GM18873 (cell line): ENCODE measurements at regions not wholly inside any gene's neighbourhood (a gene's known extent, or its start where the extent isn't known, plus 50 kb on each side); places are given as distances from the start of the nearest gene placed in this dataset.

ENCODE experiments used
- ATAC-seq: cut with Tn5 transposase; IDR thresholded peaks from one replicate; pipeline ENCODE4 v1.9.1; 2021; ENCODE audit warnings: mild to moderate bottlenecking, moderate library complexity, moderate number of reproducible peaks; ENCODE audit not compliant: unreplicated experiment, low FRiP score

DNA sequence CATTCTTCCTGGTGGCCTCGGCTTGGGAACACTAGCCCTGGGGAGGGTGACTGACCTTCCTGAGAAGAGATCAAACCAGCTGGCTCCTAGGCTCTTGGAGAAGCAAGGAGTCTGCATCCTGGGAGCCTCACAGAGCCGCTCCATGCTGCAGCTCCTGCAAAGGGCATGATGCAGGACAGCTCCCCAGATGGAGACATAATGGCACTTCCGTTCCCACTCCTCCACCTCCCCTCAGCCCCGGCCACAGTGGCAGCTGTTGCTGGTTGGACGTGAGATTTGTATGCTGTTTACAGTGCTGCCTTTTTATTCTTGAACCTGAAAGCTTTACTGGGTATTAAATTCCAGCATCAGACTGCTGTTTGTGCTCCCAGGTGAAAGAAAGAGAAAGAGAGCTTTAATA, 83.7 kb upstream of the CTTNBP2NL start:
- ATAC-seq: no peak

DNA sequence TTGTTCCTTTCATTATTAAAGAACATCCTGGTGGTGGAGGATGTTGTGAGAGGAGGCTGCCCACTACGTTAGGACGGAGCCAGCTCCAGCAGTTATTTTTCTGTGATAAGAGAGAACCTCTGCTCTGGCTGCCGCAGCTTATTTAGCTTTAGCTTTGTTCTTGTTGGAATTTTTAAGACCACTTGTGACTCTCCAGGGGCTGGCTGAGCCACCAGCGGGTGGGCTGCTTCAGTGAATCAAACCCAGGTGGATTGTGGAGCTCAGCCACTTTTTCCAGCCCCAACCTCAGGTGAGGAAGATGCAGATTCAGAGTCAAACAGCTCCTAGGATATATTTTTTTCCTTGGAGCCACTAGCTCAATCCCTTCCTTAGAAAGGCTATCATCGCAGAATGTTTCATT, 83.1 kb upstream of the CTTNBP2NL start:
- no peak for ATAC-seq

GRCh38 chr1:112316254-112316913, 79.6 kb upstream of the CTTNBP2NL start:
- no peak for ATAC-seq

- no peak for ATAC-seq
These were observed 78.9 kb upstream of the CTTNBP2NL start for GRCh38 chr1:112317140-112317539.

- ATAC-seq: no peak
These were observed 78.4 kb upstream of the CTTNBP2NL start for GRCh38 chr1:112317611-112318062.

- no peak for ATAC-seq
These were observed 77.8 kb upstream of the CTTNBP2NL start for GRCh38 chr1:112318263-112318662.

DNA sequence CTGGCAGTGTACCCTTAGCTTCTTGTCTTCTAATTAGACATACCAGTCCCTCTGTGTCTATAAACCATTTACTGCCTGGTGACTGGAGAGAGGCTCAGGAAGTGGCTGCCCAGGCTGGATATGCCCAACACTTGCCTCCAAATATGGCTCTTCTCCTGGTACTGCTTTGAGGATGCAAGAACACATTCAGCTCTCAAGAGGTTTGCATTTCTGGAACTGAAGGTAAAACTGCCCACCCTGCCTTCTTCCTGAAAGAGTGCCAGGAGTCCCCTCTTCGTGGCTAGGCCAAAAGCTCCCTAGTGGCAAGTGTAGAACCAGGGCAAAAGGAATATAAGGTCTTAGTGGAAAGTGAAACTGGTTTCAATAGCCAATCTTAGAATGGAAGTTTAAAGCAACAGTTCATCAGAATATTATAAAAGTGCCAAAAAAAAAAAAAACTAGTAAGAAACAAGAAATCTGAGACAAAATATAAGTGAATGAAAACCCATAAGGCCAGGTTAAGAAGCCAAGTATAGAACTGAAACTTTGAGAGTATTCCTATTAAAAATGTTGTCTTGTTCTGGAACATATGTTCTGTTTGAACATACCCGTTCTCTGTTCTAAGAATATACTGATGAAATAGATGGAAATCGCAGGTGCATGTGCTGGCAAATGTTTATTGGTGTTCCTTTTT, 77.2 kb upstream of the CTTNBP2NL start:
- ATAC-seq: no peak

GRCh38 chr1:112319371-112320040, 76.5 kb upstream of the CTTNBP2NL start:
- no peak for ATAC-seq

DNA sequence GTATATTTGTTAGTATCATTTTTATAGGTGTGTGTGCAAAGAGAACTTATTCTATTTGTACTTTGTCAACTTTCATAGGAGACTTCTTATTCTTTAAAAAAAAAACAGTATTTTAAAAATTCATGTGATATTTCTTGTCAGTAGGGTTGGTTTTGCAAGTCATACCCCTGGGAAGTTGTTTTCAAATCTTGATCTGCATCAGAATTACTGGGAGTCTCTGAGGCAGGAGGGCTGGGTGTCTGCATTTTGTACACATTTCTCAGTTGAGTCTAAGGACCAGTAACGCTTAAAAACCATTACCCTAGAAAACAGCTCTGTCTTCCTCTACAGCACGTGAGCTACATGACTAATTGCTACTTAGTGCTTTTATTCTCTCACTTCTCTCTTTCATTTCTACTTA, 76.0 kb upstream of the CTTNBP2NL start:
- no peak for ATAC-seq

DNA sequence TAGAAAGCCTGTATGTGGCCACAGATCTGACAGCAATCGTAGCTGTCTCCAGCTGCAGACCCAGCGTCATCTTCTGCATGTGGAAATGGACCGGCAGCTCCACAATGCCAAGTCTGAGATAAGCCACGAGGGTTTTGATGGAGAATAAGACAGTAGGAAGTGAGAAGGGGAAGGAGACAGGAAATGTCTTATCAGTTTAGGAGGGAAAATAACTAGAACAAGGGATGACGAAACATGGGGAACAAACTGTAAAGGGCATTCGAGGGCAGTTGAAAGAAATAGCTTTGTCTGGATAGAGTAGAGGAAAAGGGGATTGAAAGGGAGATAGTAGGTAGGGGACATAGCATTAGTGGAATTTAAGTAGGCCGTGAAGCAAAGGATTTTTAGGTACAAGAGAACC, 74.0 kb upstream of the CTTNBP2NL start:
- no peak for ATAC-seq

DNA sequence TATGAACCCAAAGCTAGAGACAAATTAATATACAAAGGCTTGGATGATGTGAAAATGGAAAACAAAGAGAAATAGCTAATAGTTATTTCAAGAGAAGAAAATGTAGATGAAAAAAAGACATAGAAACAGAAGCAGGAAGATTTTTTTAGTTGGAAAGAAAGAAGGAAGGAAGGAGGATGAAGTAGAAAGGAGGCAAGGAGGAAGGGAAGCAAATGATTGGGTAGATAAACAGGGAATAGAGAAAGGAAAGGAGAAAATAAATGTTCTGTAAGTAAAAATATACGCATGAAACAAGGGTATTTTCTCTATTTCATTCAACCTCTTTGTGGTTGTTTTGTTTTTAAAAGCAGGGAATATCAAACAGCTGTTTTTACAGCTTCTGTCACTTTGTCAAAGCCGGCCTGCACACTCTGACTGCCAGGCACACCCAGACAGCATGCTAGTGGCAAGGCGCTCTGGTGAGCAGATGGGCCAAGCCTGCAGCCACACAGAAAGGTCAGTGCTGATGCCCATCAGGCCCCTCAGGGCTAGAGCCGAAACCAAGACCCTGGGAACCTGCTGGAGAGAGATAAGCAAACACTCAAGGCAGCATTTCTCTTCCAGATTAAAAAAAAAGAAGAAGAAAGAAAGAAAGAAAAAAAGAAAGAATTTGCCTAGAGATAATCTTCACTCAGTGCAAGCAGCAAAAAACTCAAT, 72.9 kb upstream of the CTTNBP2NL start:
- no peak for ATAC-seq

DNA sequence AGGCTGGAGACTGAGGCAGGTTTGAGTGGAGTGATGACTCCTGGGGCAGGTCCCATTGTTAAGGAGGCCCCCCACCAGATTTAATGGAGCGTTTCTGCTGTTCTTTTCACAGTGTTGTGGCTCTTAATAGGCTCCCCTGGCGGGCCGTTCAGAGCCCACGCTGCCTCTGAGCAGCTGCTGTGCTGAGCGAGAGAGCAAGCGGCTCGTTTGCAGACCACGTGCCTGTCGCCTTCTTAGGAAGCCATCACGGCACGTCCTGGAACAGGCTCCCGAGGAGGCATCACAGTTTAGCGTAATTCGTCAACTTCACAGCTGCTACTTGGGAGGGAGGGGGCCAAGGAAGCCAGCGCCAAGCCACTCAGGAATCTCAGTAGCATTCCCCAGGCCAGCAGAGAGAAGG, 70.5 kb upstream of the CTTNBP2NL start:
- ATAC-seq: no peak

DNA sequence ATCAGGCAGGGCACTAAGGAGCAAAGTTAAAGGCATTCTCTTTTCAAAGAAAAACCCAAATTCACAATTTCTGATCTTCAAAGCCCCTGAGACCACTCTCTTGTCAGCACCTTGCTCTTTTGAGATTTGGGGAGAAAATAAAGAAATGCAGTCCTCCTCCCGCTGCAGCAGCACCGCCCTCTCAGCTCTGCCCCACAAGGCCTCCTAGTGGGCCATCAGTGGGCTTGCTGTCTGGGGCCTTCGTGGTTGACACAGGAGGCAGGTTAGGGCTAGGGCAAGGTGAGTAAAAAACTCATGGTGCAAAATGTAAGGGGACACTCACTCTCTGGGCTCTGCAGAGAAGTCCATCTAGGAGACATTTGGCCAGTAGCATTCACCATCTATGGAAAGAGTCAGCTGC, 67.4 kb upstream of the CTTNBP2NL start:
- no peak for ATAC-seq

- no peak for ATAC-seq
These were observed 63.6 kb upstream of the CTTNBP2NL start for GRCh38 chr1:112332176-112333150.

DNA sequence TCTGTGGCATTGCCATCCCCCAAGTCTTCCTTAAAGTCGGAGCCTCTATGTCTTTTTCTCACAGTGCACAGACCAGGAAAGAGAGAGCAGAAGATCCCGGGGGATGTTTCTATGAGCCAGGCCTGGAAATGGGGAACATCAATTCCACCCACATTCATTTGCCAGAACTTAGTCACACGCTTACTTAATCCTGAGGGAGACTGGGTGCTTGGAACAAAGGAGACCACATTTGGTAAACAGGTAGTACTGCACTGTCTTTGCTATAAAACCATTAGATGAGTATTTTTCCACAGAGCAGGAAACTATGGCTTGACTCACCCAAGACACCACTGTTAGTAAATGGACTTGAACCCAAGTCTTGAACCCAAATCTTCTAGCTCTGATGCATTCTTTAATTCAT, 60.7 kb upstream of the CTTNBP2NL start:
- ATAC-seq: no peak

GRCh38 chr1:112337028-112337531, 58.9 kb upstream of the CTTNBP2NL start:
- ATAC-seq: no peak

DNA sequence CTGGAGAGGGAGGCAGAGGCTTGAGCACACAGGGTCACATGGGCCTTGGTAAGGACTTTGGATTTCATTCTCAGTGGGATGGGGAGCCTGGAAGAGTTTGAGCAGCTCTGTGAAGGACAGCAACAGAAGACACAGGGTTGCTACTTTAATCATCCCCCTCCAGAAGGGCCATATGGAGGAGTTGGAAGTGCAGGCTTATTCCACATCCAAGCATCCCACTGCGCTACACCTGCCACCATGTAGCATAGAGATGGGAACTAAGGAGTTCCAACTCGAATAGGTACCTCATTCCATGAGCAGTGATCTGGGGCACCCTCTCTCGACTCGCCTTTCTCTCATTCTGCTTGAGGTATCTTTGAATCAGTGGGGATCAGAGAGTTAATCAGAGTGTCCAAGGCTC, 54.0 kb upstream of the CTTNBP2NL start:
- no peak for ATAC-seq

- ATAC-seq: no peak
These were observed 53.5 kb upstream of the CTTNBP2NL start for GRCh38 chr1:112342558-112342957.

DNA sequence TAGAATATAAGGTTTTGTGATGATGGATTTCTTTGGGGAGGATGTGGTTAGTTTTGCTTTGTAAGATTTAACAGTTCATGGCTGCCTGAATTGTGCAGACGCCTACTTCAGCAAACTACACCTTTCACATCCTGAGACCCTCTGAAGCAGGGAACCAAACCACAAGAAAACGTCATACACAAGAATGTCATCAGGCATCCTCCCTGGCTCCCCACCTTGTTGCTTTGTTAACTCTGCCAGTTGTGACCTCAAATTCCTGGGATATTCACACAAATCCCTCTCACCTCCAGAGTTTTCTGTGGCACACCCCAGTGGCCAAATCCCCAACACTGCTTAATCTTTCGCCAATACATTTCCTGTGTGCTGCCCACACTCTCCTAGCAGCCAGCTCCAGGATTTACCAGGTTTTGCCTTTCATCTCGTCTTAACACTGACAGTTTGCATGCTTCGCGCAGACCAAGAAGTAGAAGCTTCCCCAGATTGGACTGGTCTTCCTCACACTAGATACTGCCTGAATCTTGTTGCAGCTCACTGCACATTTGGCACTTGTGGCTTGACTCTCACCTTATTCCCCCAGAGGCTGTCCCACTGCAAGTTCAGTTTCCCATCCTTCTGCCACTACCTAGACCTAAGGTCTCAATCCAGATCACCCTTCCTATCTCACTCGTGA, 51.1 kb upstream of the CTTNBP2NL start:
- no peak for ATAC-seq
